Mesothelial cell of epicardium (in vitro differentiated cells): ENCODE measurements at regions not wholly inside any gene's neighbourhood (a gene's known extent, or its start where the extent isn't known, plus 50 kb on each side); places are given as distances from the start of the nearest gene placed in this dataset.
A peak's percentile ranks its signal among the peaks of the same experiment; 100 is the strongest.

Source experiments
- DNase-seq, 2 experiments: peaks; one replicate each; pipeline ENCODE4 v3.0.0; 2021; ENCODE audit warnings: low spot score in 2 of 2; ENCODE audit not compliant: unreplicated experiment in 2 of 2
- H3K27ac Mint-ChIP-seq: 2 replicates; pipeline ENCODE4 v1.8.0; 2021; ENCODE audit warnings: mixed read lengths
- H3K27me3 Mint-ChIP-seq: 2 replicates; pipeline ENCODE4 v1.8.0; 2021; ENCODE audit warnings: low read depth, mixed read lengths
- H3K36me3 Mint-ChIP-seq: 2 replicates; pipeline ENCODE4 v1.8.0; 2021; ENCODE audit warnings: mixed read lengths
- H3K4me1 Mint-ChIP-seq: 2 replicates; pipeline ENCODE4 v1.8.0; 2021; ENCODE audit warnings: mixed read lengths
- H3K4me3 Mint-ChIP-seq: 2 replicates; pipeline ENCODE4 v1.8.0; 2021; ENCODE audit warnings: mild to moderate bottlenecking, moderate library complexity, mixed read lengths
- H3K9me3 Mint-ChIP-seq: 2 replicates; pipeline ENCODE4 v1.8.0; 2021; ENCODE audit warnings: mixed read lengths
- TF ChIP-seq, protein P1 (sequence below): fragments of 200-600 bp; sonication (generic); IDR thresholded peaks from one replicate; pipeline ENCODE4 v1.5.0; 2021; ENCODE audit warnings: antibody characterized with exemption; ENCODE audit not compliant: unreplicated experiment

DNA sequence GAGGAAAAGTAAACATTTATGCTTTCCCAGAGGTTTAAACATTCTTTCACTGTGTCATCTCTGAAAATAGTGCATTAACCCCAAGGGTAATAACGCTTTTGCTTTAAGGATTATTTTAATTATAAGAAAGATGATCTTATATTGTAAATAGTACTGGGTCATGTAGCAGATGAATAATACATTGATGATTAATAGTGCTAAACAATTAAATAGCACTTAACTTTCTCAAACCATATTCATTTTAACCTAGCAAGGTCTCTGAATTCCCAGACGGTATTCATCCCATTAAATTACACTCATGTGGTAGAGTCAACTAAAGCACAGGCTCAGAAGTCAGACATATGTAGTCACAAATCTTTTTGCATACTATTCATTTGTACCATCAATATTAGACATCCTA is 115.6 kb upstream of the FAR2 start:
- Mint-ChIP-seq H3K9me3 (no peaks in the 10 kb centered on the region), H3K4me1 (no peaks in the 10 kb centered on the region), H3K36me3 (no peaks in the 10 kb centered on the region), H3K27me3 (peaks cover 7% of the 10 kb centered on the region), H3K27ac (no peak overlapping the region), H3K4me3 (no peak overlapping the region)
- TF ChIP-seq, protein P1, sequence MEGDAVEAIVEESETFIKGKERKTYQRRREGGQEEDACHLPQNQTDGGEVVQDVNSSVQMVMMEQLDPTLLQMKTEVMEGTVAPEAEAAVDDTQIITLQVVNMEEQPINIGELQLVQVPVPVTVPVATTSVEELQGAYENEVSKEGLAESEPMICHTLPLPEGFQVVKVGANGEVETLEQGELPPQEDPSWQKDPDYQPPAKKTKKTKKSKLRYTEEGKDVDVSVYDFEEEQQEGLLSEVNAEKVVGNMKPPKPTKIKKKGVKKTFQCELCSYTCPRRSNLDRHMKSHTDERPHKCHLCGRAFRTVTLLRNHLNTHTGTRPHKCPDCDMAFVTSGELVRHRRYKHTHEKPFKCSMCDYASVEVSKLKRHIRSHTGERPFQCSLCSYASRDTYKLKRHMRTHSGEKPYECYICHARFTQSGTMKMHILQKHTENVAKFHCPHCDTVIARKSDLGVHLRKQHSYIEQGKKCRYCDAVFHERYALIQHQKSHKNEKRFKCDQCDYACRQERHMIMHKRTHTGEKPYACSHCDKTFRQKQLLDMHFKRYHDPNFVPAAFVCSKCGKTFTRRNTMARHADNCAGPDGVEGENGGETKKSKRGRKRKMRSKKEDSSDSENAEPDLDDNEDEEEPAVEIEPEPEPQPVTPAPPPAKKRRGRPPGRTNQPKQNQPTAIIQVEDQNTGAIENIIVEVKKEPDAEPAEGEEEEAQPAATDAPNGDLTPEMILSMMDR: no peak
- no peak for DNase-seq

DNA sequence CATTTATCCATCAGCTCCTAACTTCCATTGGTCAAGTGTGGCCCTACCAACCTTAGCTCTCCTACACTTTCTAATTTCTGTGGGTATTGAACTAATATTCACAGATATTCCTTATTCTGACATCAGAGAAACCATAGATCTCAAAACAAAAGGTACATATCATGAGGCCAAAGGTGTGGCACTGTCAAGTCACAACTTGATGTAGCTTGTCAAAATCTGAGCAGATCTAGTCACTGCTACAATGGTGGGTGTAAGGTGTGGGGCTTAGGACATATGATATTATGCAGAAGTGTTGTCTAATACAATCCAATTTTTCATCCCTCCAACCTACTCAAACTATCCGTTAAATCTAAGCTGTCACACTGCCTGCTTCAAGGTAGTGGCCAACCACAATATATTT is 114.0 kb upstream of the FAR2 start:
- Mint-ChIP-seq H3K4me1 (peaks cover 6% of the 10 kb centered on the region), H3K4me3 (no peak overlapping the region), H3K36me3 (no peaks in the 10 kb centered on the region), H3K9me3 (no peaks in the 10 kb centered on the region), H3K27ac (no peak overlapping the region), H3K27me3 (peaks cover 7% of the 10 kb centered on the region)
- no peak for DNase-seq
- TF ChIP-seq, protein P1: no peak

DNA sequence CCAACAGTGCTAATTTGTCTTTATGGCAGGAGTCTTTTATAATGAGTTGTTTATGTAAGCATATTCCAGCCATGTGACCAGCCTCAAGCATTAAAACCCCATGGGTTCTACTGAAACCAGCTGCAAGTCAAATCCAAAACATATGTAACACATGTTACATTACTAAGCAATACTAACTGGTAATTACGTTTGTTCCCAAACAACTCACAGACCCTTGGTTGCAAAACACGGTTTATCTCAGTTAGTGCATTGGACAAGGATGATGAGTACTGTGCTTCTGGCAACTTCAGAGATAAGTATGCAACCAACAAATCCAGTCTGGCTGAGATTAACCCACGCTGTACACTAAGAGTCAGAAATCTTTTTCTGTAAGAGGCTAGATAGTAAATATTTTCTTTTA is 110.1 kb upstream of the FAR2 start:
- Mint-ChIP-seq H3K36me3 (no peaks in the 10 kb centered on the region), H3K9me3 (no peaks in the 10 kb centered on the region), H3K27me3 (no peaks in the 10 kb centered on the region), H3K4me1 (peaks cover 12% of the 10 kb centered on the region), H3K27ac (peak overlapping the region; percentile 72), H3K4me3 (no peak overlapping the region)
- no peak for DNase-seq
- TF ChIP-seq, protein P1: no peak

DNA sequence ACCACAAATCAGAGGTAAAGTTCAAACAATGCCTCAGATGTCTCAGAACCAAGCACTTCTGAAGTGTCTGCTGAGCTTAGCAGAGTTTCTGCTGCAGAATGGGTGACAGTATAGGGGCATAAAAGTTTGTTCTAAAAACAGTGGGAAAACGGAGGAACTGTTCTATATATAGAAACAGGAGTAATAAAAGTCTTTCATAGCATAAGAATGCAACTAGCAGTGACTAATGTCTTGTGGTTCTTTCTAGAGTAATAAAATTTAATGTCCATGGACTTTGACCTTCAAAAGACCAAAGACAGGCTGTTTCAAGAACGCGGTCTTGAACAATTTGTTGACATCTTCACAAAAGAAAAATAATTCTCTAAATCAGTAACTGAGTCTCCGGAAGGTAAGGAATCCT is 107.5 kb upstream of the FAR2 start:
- Mint-ChIP-seq H3K27me3 (no peaks in the 10 kb centered on the region), H3K36me3 (no peaks in the 10 kb centered on the region), H3K4me3 (no peak overlapping the region), H3K27ac (peak overlapping the region; percentile 40), H3K4me1 (peaks cover 12% of the 10 kb centered on the region), H3K9me3 (no peaks in the 10 kb centered on the region)
- no peak for DNase-seq
- TF ChIP-seq, protein P1: no peak

DNA sequence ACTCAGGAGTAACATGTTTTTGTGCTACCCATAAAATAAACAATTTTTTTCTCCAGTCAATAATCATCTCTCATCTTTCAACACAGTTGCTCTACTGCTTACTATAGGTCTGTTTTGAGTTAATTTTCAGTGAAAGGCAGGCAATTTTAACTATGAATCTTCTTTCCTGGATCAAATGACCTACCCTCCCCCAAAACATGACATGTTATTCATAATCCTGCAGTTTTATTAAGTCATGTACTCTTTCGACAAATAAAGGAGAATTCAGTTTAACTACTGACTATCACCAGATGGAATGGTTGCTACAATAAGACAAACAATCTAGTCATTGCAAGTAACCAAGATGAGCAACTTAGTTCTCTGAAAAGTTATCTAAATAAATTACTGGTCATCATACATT is 106.0 kb upstream of the FAR2 start:
- H3K4me3 Mint-ChIP-seq: no peak overlapping the region
- no peaks in the 10 kb centered on the region for H3K27me3 Mint-ChIP-seq
- TF ChIP-seq, protein P1: no peak
- H3K27ac Mint-ChIP-seq: no peak overlapping the region
- H3K36me3 Mint-ChIP-seq: no peaks in the 10 kb centered on the region
- no peak for DNase-seq
- H3K9me3 Mint-ChIP-seq: peaks cover 6% of the 10 kb centered on the region
- H3K4me1 Mint-ChIP-seq: peaks cover 12% of the 10 kb centered on the region

DNA sequence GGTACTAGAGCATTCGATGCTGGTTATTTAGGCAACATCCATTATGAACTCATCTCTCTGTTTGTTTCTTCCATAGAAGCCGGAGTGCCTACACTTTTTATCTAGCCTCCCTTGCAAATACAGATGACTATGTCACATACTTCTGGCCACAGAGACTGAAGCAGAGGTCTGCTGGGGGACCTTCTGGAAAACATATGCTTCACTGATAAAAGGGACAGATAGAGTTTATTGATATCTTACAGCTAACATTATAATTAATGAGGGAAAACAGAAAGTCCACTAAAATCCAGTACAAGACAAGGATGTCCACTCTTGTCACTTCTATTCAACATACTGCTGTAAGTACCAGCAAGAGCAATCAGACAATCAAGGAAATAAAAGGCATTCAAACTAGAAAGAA is 104.3 kb upstream of the FAR2 start:
- peaks cover 6% of the 10 kb centered on the region for H3K4me1 Mint-ChIP-seq
- no peaks in the 10 kb centered on the region for H3K36me3 Mint-ChIP-seq
- no peaks in the 10 kb centered on the region for H3K27me3 Mint-ChIP-seq
- TF ChIP-seq, protein P1: no peak
- no peak overlapping the region for H3K4me3 Mint-ChIP-seq
- H3K9me3 Mint-ChIP-seq: peaks cover 20% of the 10 kb centered on the region
- no peak overlapping the region for H3K27ac Mint-ChIP-seq
- DNase-seq: no peak
